KMS-11 (cell line): ENCODE measurements at regions not wholly inside any gene's neighbourhood (a gene's known extent, or its start where the extent isn't known, plus 50 kb on each side); places are given as distances from the start of the nearest gene placed in this dataset.

Source experiments
- H2AFZ ChIP-seq: fragments of 200-600 bp; sonication (generic); 2 replicates; pipeline ENCODE4 v1.6.1; 2016; ENCODE audit warnings: antibody characterized with exemption, mixed run types, low read depth
- H3K27ac ChIP-seq: fragments of 200-600 bp; sonication (generic); 2 replicates; pipeline ENCODE4 v1.6.1; 2016; ENCODE audit warnings: mild to moderate bottlenecking, mixed run types
- H3K27me3 ChIP-seq: fragments of 200-600 bp; sonication (generic); 2 replicates; pipeline ENCODE4 v1.6.1; 2017; ENCODE audit warnings: mild to moderate bottlenecking, low read depth, mixed run types, moderate library complexity; ENCODE audit not compliant: insufficient read depth
- H3K36me3 ChIP-seq: fragments of 200-600 bp; sonication (generic); 2 replicates; pipeline ENCODE4 v1.6.1; 2017; ENCODE audit warnings: mild to moderate bottlenecking, mixed run types; ENCODE audit not compliant: insufficient read depth
- H3K4me1 ChIP-seq: fragments of 200-600 bp; sonication (generic); 2 replicates; pipeline ENCODE4 v1.6.1; 2016; ENCODE audit warnings: mild to moderate bottlenecking, low read depth, mixed run types; ENCODE audit not compliant: poor library complexity, severe bottlenecking
- H3K4me2 ChIP-seq: fragments of 200-600 bp; sonication (generic); 2 replicates; pipeline ENCODE4 v1.7.0; 2016; ENCODE audit warnings: mild to moderate bottlenecking, mixed run types
- H3K4me3 ChIP-seq: fragments of 200-600 bp; sonication (generic); IDR thresholded peaks from 2 replicates; pipeline ENCODE4 v1.6.1; 2017; ENCODE audit warnings: low read depth, low read length, mixed read lengths; ENCODE audit not compliant: insufficient read depth
- H3K79me2 ChIP-seq: fragments of 200-600 bp; sonication (generic); 2 replicates; pipeline ENCODE4 v1.6.1; 2016; ENCODE audit warnings: low read depth, mixed run types; ENCODE audit not compliant: insufficient read depth
- H3K9ac ChIP-seq: fragments of 200-600 bp; sonication (generic); 2 replicates; pipeline ENCODE4 v1.6.1; 2016; ENCODE audit warnings: mild to moderate bottlenecking, mixed run types
- H4K20me1 ChIP-seq: fragments of 200-600 bp; sonication (generic); 2 replicates; pipeline ENCODE4 v1.6.1; 2016; ENCODE audit warnings: mild to moderate bottlenecking, mixed run types; ENCODE audit not compliant: insufficient read depth
- CTCF ChIP-seq: fragments of 200-600 bp; sonication (generic); conservative IDR thresholded peaks from 2 replicates; pipeline ENCODE4 v1.6.1; 2017; ENCODE audit warnings: low read depth, mild to moderate bottlenecking, antibody characterized with exemption, low read length, moderate library complexity, mixed read lengths

GRCh38 chr1:38190983-38191382 lies 144.4 kb upstream of the POU3F1 start:
- Histone ChIP-seq H3K36me3 (no peaks in the 10 kb centered on the region), H3K27ac (no peak overlapping the region), H3K79me2 (no peaks in the 10 kb centered on the region), H3K27me3 (no peaks in the 10 kb centered on the region), H3K4me3 (no peak overlapping the region), H3K4me1 (no peaks in the 10 kb centered on the region), H3K9ac (no peak overlapping the region), H3K4me2 (no peak overlapping the region), H4K20me1 (no peaks in the 10 kb centered on the region), H2AFZ (no peak overlapping the region)
- no peak for TF ChIP-seq CTCF

GRCh38 chr1:38187552-38187951 lies 141.0 kb upstream of the POU3F1 start:
- Histone ChIP-seq H3K27me3 (no peaks in the 10 kb centered on the region), H3K4me3 (no peak overlapping the region), H3K4me2 (no peak overlapping the region), H3K4me1 (no peaks in the 10 kb centered on the region), H3K36me3 (no peaks in the 10 kb centered on the region), H3K79me2 (no peaks in the 10 kb centered on the region), H3K27ac (no peak overlapping the region), H4K20me1 (no peaks in the 10 kb centered on the region), H2AFZ (no peak overlapping the region), H3K9ac (no peak overlapping the region)
- no peak for TF ChIP-seq CTCF

DNA sequence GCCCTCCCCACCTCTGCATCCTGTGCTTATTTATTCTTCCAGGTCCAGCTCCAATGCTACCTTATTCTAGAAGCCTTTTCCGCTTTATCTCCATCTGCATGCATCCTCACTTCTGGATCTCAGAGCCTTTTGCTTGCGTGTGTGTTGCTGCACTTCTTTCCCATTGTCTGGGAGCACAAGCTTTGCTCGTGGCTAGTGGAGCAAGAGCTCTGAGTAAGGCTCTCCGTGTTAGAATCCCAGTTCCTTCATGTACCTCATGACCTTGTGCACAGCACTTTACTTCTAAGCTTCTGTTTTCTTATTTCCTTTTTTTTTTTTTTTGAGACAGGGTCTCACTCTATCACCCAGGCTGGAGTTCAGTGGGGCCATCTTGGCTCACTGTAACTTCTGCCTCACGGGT lies 140.0 kb upstream of the POU3F1 start:
- no peaks in the 10 kb centered on the region for H3K36me3 ChIP-seq
- no peak overlapping the region for H3K4me2 ChIP-seq
- no peaks in the 10 kb centered on the region for H4K20me1 ChIP-seq
- no peak overlapping the region for H3K4me3 ChIP-seq
- no peaks in the 10 kb centered on the region for H3K79me2 ChIP-seq
- TF ChIP-seq CTCF = no peak
- no peak overlapping the region for H3K27ac ChIP-seq
- H3K27me3 ChIP-seq = no peaks in the 10 kb centered on the region
- no peak overlapping the region for H2AFZ ChIP-seq
- no peaks in the 10 kb centered on the region for H3K4me1 ChIP-seq
- H3K9ac ChIP-seq = no peak overlapping the region

DNA sequence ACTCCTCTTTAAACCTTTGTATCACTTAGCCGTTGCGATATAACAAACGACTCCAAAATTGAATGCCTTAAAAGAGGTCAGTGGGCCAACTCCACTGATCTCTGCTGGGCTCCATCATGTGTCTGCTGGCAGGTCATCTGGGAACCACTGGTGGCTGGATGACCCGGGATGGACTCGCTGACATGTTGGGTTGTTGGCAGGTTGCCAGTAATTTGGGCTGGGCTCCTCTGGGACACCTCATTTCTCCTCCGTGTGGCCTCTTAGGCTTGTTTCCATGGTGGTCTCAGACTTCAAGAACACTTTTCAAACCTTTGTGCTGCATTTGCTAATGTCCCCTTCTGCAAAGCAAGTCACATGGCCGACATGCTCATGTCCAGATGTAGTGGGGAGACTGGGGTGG lies 139.3 kb upstream of the POU3F1 start:
- H3K27me3 ChIP-seq = no peaks in the 10 kb centered on the region
- H2AFZ ChIP-seq = no peak overlapping the region
- no peaks in the 10 kb centered on the region for H3K36me3 ChIP-seq
- H3K27ac ChIP-seq = no peak overlapping the region
- no peak overlapping the region for H3K9ac ChIP-seq
- no peaks in the 10 kb centered on the region for H3K79me2 ChIP-seq
- H3K4me2 ChIP-seq = no peak overlapping the region
- no peaks in the 10 kb centered on the region for H3K4me1 ChIP-seq
- TF ChIP-seq CTCF = no peak
- no peak overlapping the region for H3K4me3 ChIP-seq
- H4K20me1 ChIP-seq = no peaks in the 10 kb centered on the region

DNA sequence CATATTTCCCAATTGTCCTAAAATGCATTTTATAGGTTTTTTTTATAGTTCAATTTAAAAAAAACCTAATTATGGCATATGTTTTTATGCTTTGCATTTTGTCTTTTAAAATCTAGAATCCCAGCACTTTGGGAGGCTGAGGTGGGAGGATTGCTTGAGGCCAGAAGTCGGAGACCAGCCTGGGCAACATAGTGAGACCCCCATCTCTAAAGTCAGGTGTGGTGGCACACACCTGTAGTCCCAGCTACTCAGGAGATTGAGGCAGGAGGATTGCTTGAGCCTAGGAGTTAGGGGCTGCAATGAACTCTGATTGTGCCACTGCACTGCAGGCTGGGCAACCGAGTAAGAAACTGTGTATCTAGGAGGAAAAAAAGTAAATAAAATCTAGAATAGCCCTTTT lies 137.2 kb upstream of the POU3F1 start:
- H3K9ac ChIP-seq = no peak overlapping the region
- no peak overlapping the region for H2AFZ ChIP-seq
- no peak overlapping the region for H3K4me3 ChIP-seq
- no peak overlapping the region for H3K27ac ChIP-seq
- no peaks in the 10 kb centered on the region for H3K27me3 ChIP-seq
- H3K36me3 ChIP-seq = no peaks in the 10 kb centered on the region
- H3K4me2 ChIP-seq = no peak overlapping the region
- no peak for TF ChIP-seq CTCF
- H4K20me1 ChIP-seq = no peaks in the 10 kb centered on the region
- H3K4me1 ChIP-seq = no peaks in the 10 kb centered on the region
- H3K79me2 ChIP-seq = no peaks in the 10 kb centered on the region
